Chondrocyte (in vitro differentiated cells): ENCODE measurements at regions not wholly inside any gene's neighbourhood (a gene's known extent, or its start where the extent isn't known, plus 50 kb on each side); places are given as distances from the start of the nearest gene placed in this dataset.
"Not testable (repeated sequence)": the region's sequence is repeated elsewhere in the genome, so short reads cannot be mapped to it uniquely, and the experiment has no call there.

Experiments used
- DNase-seq: peaks from one replicate; pipeline ENCODE4 v3.0.0; 2021; ENCODE audit warnings: mixed read lengths, low spot score
- H3K27ac Mint-ChIP-seq: one replicate; pipeline ENCODE4 v1.8.0; 2021; ENCODE audit warnings: mild to moderate bottlenecking, moderate library complexity, mixed read lengths; ENCODE audit not compliant: unreplicated experiment
- H3K27me3 Mint-ChIP-seq: 2 replicates; pipeline ENCODE4 v1.8.0; 2021; ENCODE audit warnings: low read depth, mixed read lengths
- H3K36me3 Mint-ChIP-seq: 2 replicates; pipeline ENCODE4 v1.8.0; 2021; ENCODE audit warnings: low read depth, mixed read lengths
- H3K4me1 Mint-ChIP-seq: 2 replicates; pipeline ENCODE4 v1.8.0; 2021; ENCODE audit warnings: low read depth, mild to moderate bottlenecking, mixed read lengths
- H3K4me3 Mint-ChIP-seq: one replicate; pipeline ENCODE4 v1.8.0; 2021; ENCODE audit warnings: mild to moderate bottlenecking, moderate library complexity, mixed read lengths; ENCODE audit not compliant: unreplicated experiment
- H3K9me3 Mint-ChIP-seq: 2 replicates; pipeline ENCODE4 v1.8.0; 2021; ENCODE audit warnings: low read depth, mixed read lengths
- TF ChIP-seq, protein P1 (sequence below): fragments of 200-600 bp; sonication (generic); IDR thresholded peaks from 2 replicates; pipeline ENCODE4 v1.5.0; 2021; ENCODE audit warnings: antibody characterized with exemption, mild to moderate bottlenecking, moderate library complexity

GRCh38 chr21:18548249-18548648 is 144.7 kb upstream of the TMPRSS15 start:
- Mint-ChIP-seq H3K27me3 (no peaks in the 10 kb centered on the region), H3K36me3 (no peaks in the 10 kb centered on the region)

DNA sequence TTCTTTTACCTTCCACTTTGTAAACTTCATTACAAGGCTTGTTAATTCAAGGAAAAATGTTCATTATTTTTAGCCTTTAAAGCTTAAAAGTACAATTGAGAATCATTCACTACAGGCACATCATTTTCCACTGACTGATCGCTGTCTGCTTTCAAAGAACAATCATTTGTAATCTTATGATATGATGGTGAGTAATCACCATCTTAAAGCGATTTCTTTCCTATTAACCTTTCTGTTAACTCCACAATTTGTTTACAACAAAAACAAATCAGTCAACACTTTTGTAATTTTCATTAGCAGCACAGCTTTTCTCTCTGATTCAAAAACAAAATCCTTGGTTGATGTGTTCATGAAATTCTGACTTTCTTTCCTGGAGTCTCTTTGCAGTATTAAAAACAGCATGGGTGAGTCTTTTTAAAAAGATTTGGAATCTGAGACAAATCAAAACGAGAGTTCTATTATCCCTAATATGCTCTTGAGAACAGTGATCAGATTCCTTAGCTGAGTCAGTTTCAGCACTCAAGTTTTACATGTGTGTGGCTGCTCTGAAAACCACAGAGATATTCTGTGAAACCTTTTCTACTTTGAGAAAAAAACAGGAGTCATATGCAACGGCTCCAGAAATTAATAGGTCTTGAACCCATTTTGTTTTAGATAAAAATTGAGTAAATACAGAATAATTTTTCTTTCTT is 145.8 kb upstream of the TMPRSS15 start:
- Mint-ChIP-seq H3K4me1 (peaks cover 28% of the 10 kb centered on the region), H3K4me3 (peak overlapping the region; percentile 11), H3K36me3 (no peaks in the 10 kb centered on the region), H3K9me3 (peaks cover 4% of the 10 kb centered on the region), H3K27ac (peak overlapping the region; percentile 52), H3K27me3 (no peaks in the 10 kb centered on the region)
- DNase-seq: no peak
- TF ChIP-seq, protein P1, sequence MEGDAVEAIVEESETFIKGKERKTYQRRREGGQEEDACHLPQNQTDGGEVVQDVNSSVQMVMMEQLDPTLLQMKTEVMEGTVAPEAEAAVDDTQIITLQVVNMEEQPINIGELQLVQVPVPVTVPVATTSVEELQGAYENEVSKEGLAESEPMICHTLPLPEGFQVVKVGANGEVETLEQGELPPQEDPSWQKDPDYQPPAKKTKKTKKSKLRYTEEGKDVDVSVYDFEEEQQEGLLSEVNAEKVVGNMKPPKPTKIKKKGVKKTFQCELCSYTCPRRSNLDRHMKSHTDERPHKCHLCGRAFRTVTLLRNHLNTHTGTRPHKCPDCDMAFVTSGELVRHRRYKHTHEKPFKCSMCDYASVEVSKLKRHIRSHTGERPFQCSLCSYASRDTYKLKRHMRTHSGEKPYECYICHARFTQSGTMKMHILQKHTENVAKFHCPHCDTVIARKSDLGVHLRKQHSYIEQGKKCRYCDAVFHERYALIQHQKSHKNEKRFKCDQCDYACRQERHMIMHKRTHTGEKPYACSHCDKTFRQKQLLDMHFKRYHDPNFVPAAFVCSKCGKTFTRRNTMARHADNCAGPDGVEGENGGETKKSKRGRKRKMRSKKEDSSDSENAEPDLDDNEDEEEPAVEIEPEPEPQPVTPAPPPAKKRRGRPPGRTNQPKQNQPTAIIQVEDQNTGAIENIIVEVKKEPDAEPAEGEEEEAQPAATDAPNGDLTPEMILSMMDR: no peak

More at GRCh38 chr21:18548249-18548648, 144.7 kb upstream of the TMPRSS15 start:
- Mint-ChIP-seq H3K27ac (no peak overlapping the region), H3K4me3 (no peak overlapping the region), H3K4me1 (peaks cover 28% of the 10 kb centered on the region), H3K9me3 (peaks cover 4% of the 10 kb centered on the region)
- no peak for DNase-seq
- TF ChIP-seq, protein P1: no peak

GRCh38 chr21:18550361-18550760 is 146.8 kb upstream of the TMPRSS15 start:
- Mint-ChIP-seq H3K27ac (no peak overlapping the region), H3K4me1 (peaks cover 20% of the 10 kb centered on the region), H3K27me3 (no peaks in the 10 kb centered on the region), H3K4me3 (no peak overlapping the region), H3K36me3 (no peaks in the 10 kb centered on the region), H3K9me3 (no peaks in the 10 kb centered on the region)
- no peak for DNase-seq
- TF ChIP-seq, protein P1: no peak

DNA sequence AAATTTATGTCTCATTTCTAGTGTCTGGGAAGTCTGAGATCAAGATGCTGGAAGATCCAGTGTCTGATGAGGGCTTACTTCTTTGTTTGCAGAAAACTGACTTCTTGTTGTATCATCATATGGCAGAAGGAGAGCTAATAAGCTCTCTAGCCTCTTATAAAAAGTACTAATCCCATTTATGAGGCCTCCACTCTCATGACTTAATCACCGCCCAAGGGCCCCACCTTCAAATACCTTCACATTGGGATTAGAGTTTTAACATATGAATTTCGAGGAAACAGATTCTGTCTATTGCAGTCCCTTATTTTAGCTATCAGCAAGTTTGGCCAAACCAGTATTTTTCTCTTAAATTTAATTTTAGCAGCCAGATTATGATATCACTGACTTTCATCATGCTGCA is 150.2 kb upstream of the TMPRSS15 start:
- peaks cover 7% of the 10 kb centered on the region for H3K9me3 Mint-ChIP-seq
- H3K27me3 Mint-ChIP-seq: no peaks in the 10 kb centered on the region
- DNase-seq: no peak
- no peak overlapping the region for H3K4me3 Mint-ChIP-seq
- TF ChIP-seq, protein P1: no peak
- H3K27ac Mint-ChIP-seq: no peak overlapping the region
- H3K4me1 Mint-ChIP-seq: peaks cover 6% of the 10 kb centered on the region
- no peaks in the 10 kb centered on the region for H3K36me3 Mint-ChIP-seq

GRCh38 chr21:18567770-18568169 is 164.2 kb upstream of the TMPRSS15 start:
- not testable (repeated sequence) for DNase-seq, H3K4me1 Mint-ChIP-seq, H3K27me3 Mint-ChIP-seq, H3K9me3 Mint-ChIP-seq, H3K4me3 Mint-ChIP-seq, H3K36me3 Mint-ChIP-seq, H3K27ac Mint-ChIP-seq
- TF ChIP-seq, protein P1: peak; percentile 58
